Spleen (tissue), 11 donors: ENCODE measurements at regions not wholly inside any gene's neighbourhood (a gene's known extent, or its start where the extent isn't known, plus 50 kb on each side); places are given as distances from the start of the nearest gene placed in this dataset.
A peak's percentile ranks its signal among the peaks of the same experiment; 100 is the strongest.

Source experiments
- DNase-seq: peaks from one replicate; pipeline ENCODE4 v3.0.0-alpha.2; 2020
- H3K27ac ChIP-seq, 8 donors: fragments of 200-600 bp; sonication (generic) in 7 of 8; 1 replicate in 4 of 8; 2 replicates in 4 of 8; pipeline versions ENCODE4 v1.5.0 to v1.8.0; 2016 to 2021; ENCODE audit warnings: inconsistent platforms in 4 of 8, mild to moderate bottlenecking in 4 of 8, moderate library complexity in 1 of 8
- H3K27me3 ChIP-seq, 7 donors: fragments of 200-600 bp; sonication (generic) in 6 of 7; replicated peaks in 1 of 7; 1 replicate in 4 of 7; 2 replicates in 3 of 7; pipeline versions ENCODE4 v1.5.0 to v1.8.0; 2016 to 2021; ENCODE audit warnings: inconsistent platforms in 3 of 7, mild to moderate bottlenecking in 1 of 7
- H3K36me3 ChIP-seq, 6 donors: fragments of 200-600 bp; sonication (generic) in 5 of 6; 1 replicate in 4 of 6; 2 replicates in 2 of 6; pipeline versions ENCODE4 v1.5.0 to v1.8.0; 2016 to 2021; ENCODE audit warnings: inconsistent platforms in 2 of 6
- H3K4me1 ChIP-seq, 6 donors: fragments of 200-600 bp; sonication (generic) in 5 of 6; 1 replicate in 3 of 6; 2 replicates in 3 of 6; pipeline versions ENCODE4 v1.5.0 to v1.8.0; 2016 to 2021; ENCODE audit warnings: inconsistent platforms in 3 of 6
- H3K4me3 ChIP-seq, 8 donors: fragments of 200-600 bp; sonication (generic) in 7 of 8; 1 replicate in 4 of 8; 2 replicates in 4 of 8; pipeline versions ENCODE4 v1.5.0 to v1.8.0; 2016 to 2021; ENCODE audit warnings: inconsistent platforms in 4 of 8, mild to moderate bottlenecking in 4 of 8, moderate library complexity in 2 of 8
- H3K9me3 ChIP-seq, 8 donors: fragments of 200-600 bp; sonication (generic) in 7 of 8; 1 replicate in 4 of 8; 2 replicates in 4 of 8; pipeline versions ENCODE4 v1.5.0 to v1.8.0; 2016 to 2021; ENCODE audit warnings: inconsistent platforms in 4 of 8
- CTCF ChIP-seq, 11 experiments: fragments of 200-600 bp in 7 of 11; fragments of 450-650 bp in 4 of 11; sonication (generic) in 4 of 11; IDR thresholded peaks in 8 of 11; conservative IDR thresholded peaks in 3 of 11; 1 replicate in 7 of 11; 2 replicates in 4 of 11; pipeline versions ENCODE4 v1.4.0 to v1.8.0; 2016 to 2021; ENCODE audit warnings: antibody characterized with exemption in 11 of 11, inconsistent platforms in 4 of 11, mild to moderate bottlenecking in 1 of 11
- POLR2A ChIP-seq, 3 donors: fragments of 450-650 bp; IDR thresholded peaks; one replicate each; pipeline ENCODE4 v1.5.1; 2017; ENCODE audit warnings: antibody characterized with exemption in 3 of 3, mild to moderate bottlenecking in 1 of 3
- POLR2AphosphoS5 ChIP-seq, 3 donors: sonication (generic); formaldehyde crosslinking; IDR thresholded peaks; one replicate each; pipeline ENCODE4 v1.5.1; 2017; ENCODE audit warnings: antibody characterized with exemption in 3 of 3
- WGBS, 5 donors: extraction: QIAGEN DNeasy Blood & Tissue Kit in 3 of 5; methylation state at CpG; one replicate each; pipeline versions ENCODE4 v1.1.5 to v1.1.7; 2013 to 2018; 5-methylcytosine and 5-hydroxymethylcytosine counted together
- intact Hi-C: fragments of 100-400 bp; cut with DNase I; formaldehyde crosslinking; loops from one replicate; pipeline ENCODE4 v1.15.0; 2023; ENCODE audit warnings: low total_unique reads
- donor health status: healthy with polysubstance abuse.
- donor health status: DM: no; HTN: no; CAD: no; lungs with moderate emphysema.
- donor health status: DM: no; HTN: no; CAD: no.
- donor health status: Bipolar disorder and iron deficiency.
- donor health status: healthy.
- donor health status: DM: no; HTN: no; CAD: no.
- donor health status: DM: yes; HTN: yes; CAD: no.

GRCh38 chrX:128216364-128216763, 164.2 kb upstream of the ACTRT1 start:
- no peaks in the 10 kb centered on the region for H3K27me3 ChIP-seq
- no peak overlapping the region for H3K4me3 ChIP-seq
- DNase-seq = no peak
- WGBS, 5 donors = 71 to 87% (median 74%) methylated on average over 3 of the region's 3 CpGs
- peaks cover 0 to 31% (median 0%) of the 10 kb centered on the region in 8 donors for H3K9me3 ChIP-seq
- intact Hi-C loops = no loop called here
- TF ChIP-seq CTCF (IDR thresholded peaks at IDR 0.05 in 8 of 11, conservative IDR thresholded peaks at IDR 0.05 in 3 of 11) (no peak), POLR2AphosphoS5 (IDR thresholded peaks at IDR 0.05) (no peak), POLR2A (IDR thresholded peaks at IDR 0.05) (no peak)
- no peaks in the 10 kb centered on the region for H3K4me1 ChIP-seq
- H3K36me3 ChIP-seq = no peaks in the 10 kb centered on the region
- H3K27ac ChIP-seq = no peak overlapping the region

- H3K27ac ChIP-seq = no peak overlapping the region
- WGBS, 5 donors = 64 to 93% (median 85%) methylated on average over 1 to 2 of the region's 2 CpGs
- H3K27me3 ChIP-seq = no peaks in the 10 kb centered on the region
- H3K9me3 ChIP-seq = peaks cover 0 to 5% (median 0%) of the 10 kb centered on the region in 8 donors
- no peak for DNase-seq
- H3K4me1 ChIP-seq = no peaks in the 10 kb centered on the region
- H3K36me3 ChIP-seq = no peaks in the 10 kb centered on the region
- H3K4me3 ChIP-seq = no peak overlapping the region
- intact Hi-C loops = no loop called here
- no peak for TF ChIP-seq POLR2A (IDR thresholded peaks at IDR 0.05)
- TF ChIP-seq POLR2AphosphoS5 (IDR thresholded peaks at IDR 0.05) = no peak
- no peak for TF ChIP-seq CTCF (IDR thresholded peaks at IDR 0.05 in 8 of 11, conservative IDR thresholded peaks at IDR 0.05 in 3 of 11)
These were observed 113.7 kb upstream of the ACTRT1 start for GRCh38 chrX:128165884-128166408.

DNA sequence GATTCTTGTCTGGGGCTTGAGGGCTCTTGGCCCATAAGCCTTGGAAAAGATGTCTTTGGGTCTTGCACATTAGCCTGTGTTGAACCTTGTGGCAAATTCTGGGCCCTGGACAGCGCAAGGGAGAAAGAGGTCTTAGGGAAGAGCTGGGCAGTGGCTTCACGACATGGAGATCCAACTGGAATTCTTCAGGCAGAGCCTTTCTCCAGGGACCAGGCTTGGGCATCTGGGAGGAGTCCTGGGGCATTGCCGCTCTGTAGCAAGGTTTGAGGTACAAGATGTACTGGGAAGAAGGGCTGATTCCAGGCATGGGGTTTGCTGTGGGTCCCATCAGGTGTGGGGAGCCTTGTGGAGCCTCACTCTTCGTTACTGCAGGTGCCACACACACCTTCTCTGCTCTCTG, 104.0 kb upstream of the ACTRT1 start:
- TF ChIP-seq POLR2A (IDR thresholded peaks at IDR 0.05) (no peak), POLR2AphosphoS5 (IDR thresholded peaks at IDR 0.05) (no peak), CTCF (IDR thresholded peaks at IDR 0.05 in 8 of 11, conservative IDR thresholded peaks at IDR 0.05 in 3 of 11) (no peak)
- 59 to 92% (median 73%) methylated on average over 2 to 4 of the region's 4 CpGs for WGBS, 5 donors

DNA sequence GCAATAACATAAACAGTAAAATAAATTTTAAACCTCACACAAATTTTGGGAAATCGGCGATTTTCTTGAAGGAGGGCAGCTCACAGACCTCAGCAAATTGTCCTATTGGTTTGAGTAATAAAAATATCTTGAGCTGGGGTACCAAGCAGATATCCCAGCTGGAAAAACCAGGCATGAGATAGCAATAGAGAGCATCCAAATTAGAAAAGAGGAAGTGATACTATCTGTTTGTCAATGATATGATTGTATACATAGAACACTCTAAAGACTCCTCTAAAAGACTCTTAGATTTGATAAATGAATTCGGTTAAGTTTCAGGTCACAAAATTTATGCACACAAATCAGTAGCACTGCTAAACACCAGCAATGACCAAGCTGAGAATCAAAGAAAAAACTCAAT, 90.5 kb upstream of the ACTRT1 start:
- Histone ChIP-seq H3K27me3 (no peaks in the 10 kb centered on the region), H3K4me1 (no peaks in the 10 kb centered on the region), H3K36me3 (no peaks in the 10 kb centered on the region), H3K4me3 (no peak overlapping the region), H3K27ac (no peak overlapping the region), H3K9me3 (peaks cover 0 to 13% (median 0%) of the 10 kb centered on the region in 8 donors)
- TF ChIP-seq POLR2AphosphoS5 (IDR thresholded peaks at IDR 0.05) = no peak
- no peak for TF ChIP-seq POLR2A (IDR thresholded peaks at IDR 0.05)
- no peak for TF ChIP-seq CTCF (IDR thresholded peaks at IDR 0.05 in 8 of 11, conservative IDR thresholded peaks at IDR 0.05 in 3 of 11)
- 75 to 95% (median 89%) methylated on average over 3 of the region's 3 CpGs for WGBS, 5 donors
- DNase-seq = no peak
- intact Hi-C loops = no loop called here

More for the DNA sequence above, 104.0 kb upstream of the ACTRT1 start:
- Histone ChIP-seq H3K9me3 (peaks cover 0 to 62% (median 5%) of the 10 kb centered on the region in 8 donors), H3K36me3 (no peaks in the 10 kb centered on the region), H3K27me3 (no peaks in the 10 kb centered on the region), H3K4me3 (no peak overlapping the region), H3K27ac (no peak overlapping the region), H3K4me1 (no peaks in the 10 kb centered on the region)
- peak; percentile 66 for DNase-seq
- intact Hi-C loops = no loop called here
